ENCODE measurements at regions not wholly inside any gene's neighbourhood (a gene's known extent, or its start where the extent isn't known, plus 50 kb on each side); places are given as distances from the start of the nearest gene placed in this dataset.

DNA sequence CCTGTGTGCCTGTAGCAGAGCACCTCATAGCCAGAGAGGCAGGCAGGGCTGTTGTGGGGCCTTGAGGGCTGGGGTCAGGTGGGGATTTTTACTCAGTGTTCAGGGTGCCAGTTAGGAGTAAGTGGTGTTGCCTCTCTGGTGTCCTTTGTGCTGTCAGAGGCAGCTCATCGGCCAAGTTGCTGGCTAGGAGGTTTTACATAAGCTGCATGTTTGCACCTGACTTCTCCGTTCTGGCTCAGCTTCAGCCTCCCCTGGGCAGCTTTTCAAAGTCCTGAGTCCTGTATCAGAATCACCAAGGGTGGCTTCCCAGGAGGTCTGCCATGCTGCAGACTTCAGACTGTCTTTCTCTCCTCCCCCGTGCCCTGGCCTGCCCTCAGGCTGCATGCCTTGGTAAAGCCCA lies 242.6 kb upstream of the TPM1 start:
- TF ChIP-seq CTCF (IDR thresholded peaks at IDR 0.05; ENCODE audit: low read depth, low read length): no peak
- no peak for TF ChIP-seq EZH2phosphoT487 (IDR thresholded peaks at IDR 0.05; ENCODE audit: low read depth)

Data from OCI-LY3 (cell line).